BLaER1 (cell line): ENCODE measurements at regions not wholly inside any gene's neighbourhood (a gene's known extent, or its start where the extent isn't known, plus 50 kb on each side); places are given as distances from the start of the nearest gene placed in this dataset.

Experiments
- H3K27ac ChIP-seq: shearing (Covaris generic); formaldehyde crosslinking; 2 replicates; pipeline ENCODE4 v1.8.1; 2022
- H3K27me3 ChIP-seq: shearing (Covaris generic); formaldehyde crosslinking; 2 replicates; pipeline ENCODE4 v1.8.1; 2022
- H3K36me3 ChIP-seq: shearing (Covaris generic); formaldehyde crosslinking; 2 replicates; pipeline ENCODE4 v1.8.1; 2022
- H3K4me1 ChIP-seq: shearing (Covaris generic); formaldehyde crosslinking; 2 replicates; pipeline ENCODE4 v1.8.1; 2022
- H3K4me2 ChIP-seq: shearing (Covaris generic); formaldehyde crosslinking; 2 replicates; pipeline ENCODE4 v1.8.1; 2022
- H3K4me3 ChIP-seq: shearing (Covaris generic); formaldehyde crosslinking; 2 replicates; pipeline ENCODE4 v1.8.1; 2022
- H3K9ac ChIP-seq: shearing (Covaris generic); formaldehyde crosslinking; 2 replicates; pipeline ENCODE4 v1.8.1; 2022
- H3K9me3 ChIP-seq: shearing (Covaris generic); formaldehyde crosslinking; 2 replicates; pipeline ENCODE4 v1.8.1; 2022
- H4K20me1 ChIP-seq: shearing (Covaris generic); formaldehyde crosslinking; 2 replicates; pipeline ENCODE4 v1.8.1; 2022
- Cebpa-rat ChIP-seq: shearing (Covaris generic); IDR thresholded peaks from 2 replicates; pipeline ENCODE4 v1.8.1; 2022

DNA sequence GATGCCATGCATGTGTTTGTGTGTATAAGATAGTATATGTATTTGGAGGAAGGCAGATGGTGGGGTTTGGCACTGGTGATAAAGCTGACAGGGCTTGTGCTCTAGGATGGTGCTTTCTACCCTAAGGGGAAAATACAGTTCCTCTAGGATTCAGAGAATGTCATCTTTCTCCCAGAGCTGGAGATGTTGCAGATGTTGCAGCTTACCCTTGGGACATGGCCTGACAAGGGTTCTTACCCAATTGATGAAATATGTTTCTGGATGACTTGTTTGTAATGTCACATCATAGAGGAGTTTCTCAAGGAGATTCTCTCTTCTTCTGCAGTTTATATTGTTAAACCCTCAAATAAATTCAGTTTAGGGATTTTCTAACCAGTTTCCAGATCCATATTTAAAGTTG lies 52.5 kb upstream of the PITX2 start:
- Histone ChIP-seq H3K36me3 (no peaks in the 10 kb centered on the region), H3K27me3 (no peaks in the 10 kb centered on the region), H3K4me2 (no peak overlapping the region), H4K20me1 (no peaks in the 10 kb centered on the region), H3K9me3 (no peaks in the 10 kb centered on the region), H3K27ac (no peak overlapping the region), H3K9ac (no peak overlapping the region), H3K4me3 (no peak overlapping the region), H3K4me1 (no peaks in the 10 kb centered on the region)
- TF ChIP-seq Cebpa-rat: no peak

DNA sequence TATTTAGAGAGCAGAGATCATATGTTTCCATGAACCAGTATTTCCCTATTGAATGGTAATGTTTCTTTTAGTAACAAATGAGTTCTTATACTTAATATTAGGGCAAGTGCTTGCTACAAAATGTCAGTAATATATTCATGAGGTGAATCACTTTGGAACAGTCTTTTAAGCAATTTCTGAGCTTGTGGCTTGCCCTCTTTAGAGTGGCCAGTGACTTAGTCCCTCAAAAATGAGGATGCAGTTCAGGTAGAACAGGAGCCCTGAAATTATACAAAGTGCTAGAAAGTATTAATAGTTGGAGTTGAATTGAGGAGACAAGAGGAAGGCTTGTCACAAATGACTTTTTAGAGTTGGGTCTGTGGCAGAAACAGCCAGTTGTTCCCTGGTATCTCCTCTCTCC lies 53.4 kb upstream of the PITX2 start:
- H3K4me1 ChIP-seq: no peaks in the 10 kb centered on the region
- H3K4me3 ChIP-seq: no peak overlapping the region
- no peaks in the 10 kb centered on the region for H3K36me3 ChIP-seq
- TF ChIP-seq Cebpa-rat: no peak
- no peaks in the 10 kb centered on the region for H3K27me3 ChIP-seq
- H3K9ac ChIP-seq: no peak overlapping the region
- H4K20me1 ChIP-seq: no peaks in the 10 kb centered on the region
- H3K27ac ChIP-seq: no peak overlapping the region
- no peak overlapping the region for H3K4me2 ChIP-seq
- H3K9me3 ChIP-seq: no peaks in the 10 kb centered on the region

DNA sequence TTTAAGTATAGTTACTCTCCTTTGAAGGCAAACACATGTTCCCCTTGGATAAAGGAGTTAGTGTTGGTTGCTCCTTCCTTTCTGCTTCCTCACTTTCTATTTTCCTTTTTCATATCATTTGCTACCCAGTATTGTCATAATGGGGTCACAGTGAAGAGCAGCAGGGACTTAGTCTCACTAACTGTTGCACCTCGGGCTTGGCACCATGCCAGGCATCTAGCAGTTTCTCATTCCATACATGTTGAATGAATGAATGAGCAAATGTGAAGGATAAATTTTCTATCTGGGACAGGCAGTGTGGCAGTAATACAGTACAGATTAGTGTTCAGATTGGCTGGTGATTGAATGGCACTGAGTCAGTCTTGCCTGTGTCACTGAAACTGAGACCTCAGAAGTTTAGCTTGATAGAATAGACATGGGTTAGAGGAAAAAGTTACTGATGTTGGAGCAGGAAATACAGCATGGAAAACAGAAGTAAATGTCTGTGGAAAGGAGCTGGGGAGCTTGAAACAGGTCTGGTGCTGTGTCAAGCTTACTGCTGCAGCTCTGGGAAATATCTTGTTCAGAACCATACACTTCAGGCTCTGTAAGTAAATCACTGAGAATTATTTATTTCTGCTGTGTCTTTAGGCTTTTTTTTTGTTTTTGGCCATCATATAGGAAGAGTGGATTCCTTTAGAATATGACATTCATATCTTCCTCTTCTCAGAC lies 55.8 kb upstream of the PITX2 start:
- Histone ChIP-seq H3K4me3 (no peak overlapping the region), H3K9ac (no peak overlapping the region), H3K36me3 (no peaks in the 10 kb centered on the region), H3K9me3 (no peaks in the 10 kb centered on the region), H3K4me2 (no peak overlapping the region), H3K27ac (no peak overlapping the region), H3K4me1 (no peaks in the 10 kb centered on the region), H4K20me1 (no peaks in the 10 kb centered on the region), H3K27me3 (no peaks in the 10 kb centered on the region)
- TF ChIP-seq Cebpa-rat: no peak

GRCh38 chr4:110680265-110680664 lies 57.4 kb upstream of the PITX2 start:
- H3K27me3 ChIP-seq: no peaks in the 10 kb centered on the region
- no peak overlapping the region for H3K4me3 ChIP-seq
- no peaks in the 10 kb centered on the region for H3K36me3 ChIP-seq
- TF ChIP-seq Cebpa-rat: no peak
- H3K9me3 ChIP-seq: no peaks in the 10 kb centered on the region
- H3K4me2 ChIP-seq: no peak overlapping the region
- no peak overlapping the region for H3K27ac ChIP-seq
- H4K20me1 ChIP-seq: no peaks in the 10 kb centered on the region
- no peaks in the 10 kb centered on the region for H3K4me1 ChIP-seq
- no peak overlapping the region for H3K9ac ChIP-seq

- Histone ChIP-seq H3K27ac (no peak overlapping the region), H3K36me3 (no peaks in the 10 kb centered on the region), H4K20me1 (no peaks in the 10 kb centered on the region), H3K4me1 (no peaks in the 10 kb centered on the region), H3K9ac (no peak overlapping the region), H3K27me3 (no peaks in the 10 kb centered on the region), H3K9me3 (no peaks in the 10 kb centered on the region), H3K4me3 (no peak overlapping the region), H3K4me2 (no peak overlapping the region)
- no peak for TF ChIP-seq Cebpa-rat
Observed at GRCh38 chr4:110681381-110681780, 58.5 kb upstream of the PITX2 start.

DNA sequence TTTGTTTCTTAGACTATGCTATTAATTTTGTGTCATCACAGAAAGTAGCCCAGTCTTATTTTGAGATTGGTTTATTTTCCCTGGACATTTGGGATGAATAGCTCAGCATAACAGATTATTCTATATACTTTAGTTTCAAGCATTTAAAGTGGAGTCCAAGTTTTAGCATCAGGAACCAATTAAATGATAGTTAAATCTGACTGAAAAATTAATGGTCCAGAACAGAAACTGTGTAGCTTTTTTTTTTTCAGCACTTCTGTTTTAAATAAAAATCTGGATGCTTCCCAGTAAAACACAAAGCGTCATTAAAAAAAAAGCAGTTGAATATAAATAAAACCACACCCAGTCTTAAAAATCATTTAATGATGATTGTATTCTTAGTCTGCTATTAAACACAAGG lies 59.4 kb upstream of the PITX2 start:
- no peaks in the 10 kb centered on the region for H3K4me1 ChIP-seq
- no peaks in the 10 kb centered on the region for H3K27me3 ChIP-seq
- no peaks in the 10 kb centered on the region for H4K20me1 ChIP-seq
- no peak overlapping the region for H3K27ac ChIP-seq
- no peaks in the 10 kb centered on the region for H3K9me3 ChIP-seq
- H3K36me3 ChIP-seq: no peaks in the 10 kb centered on the region
- H3K9ac ChIP-seq: no peak overlapping the region
- TF ChIP-seq Cebpa-rat: no peak
- H3K4me2 ChIP-seq: no peak overlapping the region
- H3K4me3 ChIP-seq: no peak overlapping the region

DNA sequence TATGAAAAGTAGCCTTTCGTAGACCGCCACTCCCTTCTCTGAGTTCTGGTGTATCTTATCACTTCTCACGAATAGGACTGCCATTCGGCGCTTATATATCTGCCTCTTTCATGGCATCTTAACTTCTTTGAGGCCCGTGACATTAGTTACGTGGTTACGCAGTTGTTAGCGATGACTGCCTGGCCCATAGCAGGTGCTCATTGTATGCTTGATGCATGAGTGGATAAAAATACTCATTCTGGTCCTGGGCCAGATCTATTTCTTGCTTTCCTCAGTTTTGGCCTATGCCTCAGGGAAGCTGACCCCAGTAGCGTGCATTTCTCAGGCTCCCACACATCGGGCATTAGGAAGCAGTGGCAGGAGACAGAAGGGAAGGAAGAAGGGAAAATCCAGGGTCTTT lies 60.7 kb upstream of the PITX2 start:
- Histone ChIP-seq H3K4me3 (no peak overlapping the region), H3K4me1 (no peaks in the 10 kb centered on the region), H3K27me3 (no peaks in the 10 kb centered on the region), H3K9ac (no peak overlapping the region), H3K36me3 (no peaks in the 10 kb centered on the region), H3K9me3 (no peaks in the 10 kb centered on the region), H4K20me1 (no peaks in the 10 kb centered on the region), H3K4me2 (no peak overlapping the region), H3K27ac (no peak overlapping the region)
- TF ChIP-seq Cebpa-rat: no peak

DNA sequence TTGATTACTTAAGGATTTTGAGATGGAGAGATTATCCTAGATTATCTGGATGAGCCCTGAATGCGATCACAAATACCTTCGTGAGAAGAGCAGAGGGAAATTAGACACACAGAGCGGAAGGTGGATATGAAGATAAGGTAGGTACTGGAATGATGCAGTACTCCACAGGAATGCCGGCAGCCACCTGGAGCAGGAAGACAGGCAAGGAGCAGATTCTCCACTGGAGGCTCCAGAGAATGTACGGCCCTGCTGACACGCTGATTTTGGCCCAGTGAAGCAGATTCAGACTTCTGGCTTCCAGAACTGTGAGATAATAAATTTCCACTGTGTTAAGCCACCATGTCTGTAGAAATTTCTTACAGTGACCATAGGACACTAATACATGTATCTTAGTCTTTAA lies 79.4 kb upstream of the PITX2 start:
- Histone ChIP-seq H3K27me3 (no peaks in the 10 kb centered on the region), H4K20me1 (no peaks in the 10 kb centered on the region), H3K4me1 (peaks cover 17% of the 10 kb centered on the region), H3K4me3 (no peak overlapping the region), H3K9ac (no peak overlapping the region), H3K4me2 (no peak overlapping the region), H3K9me3 (no peaks in the 10 kb centered on the region), H3K27ac (no peak overlapping the region), H3K36me3 (no peaks in the 10 kb centered on the region)
- no peak for TF ChIP-seq Cebpa-rat

DNA sequence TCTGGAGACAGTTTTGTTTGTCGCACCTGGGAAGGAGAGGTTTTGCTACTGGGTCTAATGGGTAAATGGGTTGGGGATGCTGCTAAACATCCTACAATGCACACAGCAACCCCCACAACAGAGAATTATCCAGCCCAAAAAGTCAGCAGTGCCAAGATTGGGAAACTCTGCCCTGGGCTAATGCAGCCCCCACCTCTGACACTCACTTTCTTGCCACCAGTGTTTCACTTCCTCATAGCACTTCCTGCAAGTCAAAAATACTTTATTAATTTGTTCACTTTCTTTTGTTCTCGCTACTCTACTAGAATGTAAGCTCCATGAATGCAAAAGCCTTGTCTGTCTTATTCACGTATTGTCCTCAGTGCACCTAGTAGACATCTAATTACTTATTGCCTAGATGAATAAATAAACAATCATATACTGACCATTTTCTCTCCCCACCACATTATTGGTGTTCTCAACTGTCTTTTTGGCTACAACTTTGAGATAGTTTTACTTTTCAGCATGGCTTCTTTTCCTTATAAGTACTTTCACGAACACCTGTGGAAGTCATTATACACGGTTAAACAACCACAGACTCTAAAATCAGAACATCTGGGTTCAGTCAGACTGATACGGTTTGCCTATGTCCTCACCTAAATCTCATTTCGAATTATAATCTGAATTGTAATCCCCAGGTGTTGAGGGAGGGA lies 82.0 kb upstream of the PITX2 start:
- Histone ChIP-seq H3K4me1 (peaks cover 17% of the 10 kb centered on the region), H3K27me3 (no peaks in the 10 kb centered on the region), H3K9ac (no peak overlapping the region), H3K4me2 (peak overlapping the region; percentile 72), H4K20me1 (no peaks in the 10 kb centered on the region), H3K9me3 (no peaks in the 10 kb centered on the region), H3K27ac (peak overlapping the region; percentile 64), H3K4me3 (no peak overlapping the region; the same call in 1 of the 2 replicates), H3K36me3 (no peaks in the 10 kb centered on the region)
- TF ChIP-seq Cebpa-rat: peak; percentile 82

DNA sequence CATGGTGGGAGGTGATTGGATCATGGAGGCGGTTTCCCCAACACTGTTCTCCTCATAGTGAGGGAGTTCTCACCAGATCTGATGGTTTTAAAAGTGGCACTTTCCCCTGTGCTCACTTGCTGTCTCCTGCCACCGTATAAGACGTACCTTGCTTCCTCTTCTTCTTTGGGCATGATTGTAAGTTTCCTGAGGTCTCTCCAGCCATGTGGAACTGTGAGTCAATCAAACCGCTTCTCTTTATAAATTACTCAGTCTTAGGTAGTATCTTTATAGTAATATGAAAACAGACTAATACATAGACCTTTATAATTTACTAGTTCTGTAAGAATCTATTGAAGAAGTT lies 82.5 kb upstream of the PITX2 start:
- no peaks in the 10 kb centered on the region for H4K20me1 ChIP-seq
- no peaks in the 10 kb centered on the region for H3K36me3 ChIP-seq
- H3K9me3 ChIP-seq: no peaks in the 10 kb centered on the region
- H3K4me3 ChIP-seq: no peak overlapping the region
- H3K9ac ChIP-seq: no peak overlapping the region
- peak overlapping the region; percentile 72 for H3K4me2 ChIP-seq
- TF ChIP-seq Cebpa-rat: no peak
- no peaks in the 10 kb centered on the region for H3K27me3 ChIP-seq
- peak overlapping the region; percentile 64 for H3K27ac ChIP-seq
- H3K4me1 ChIP-seq: peaks cover 17% of the 10 kb centered on the region
